ENCODE measurements at regions not wholly inside any gene's neighbourhood (a gene's known extent, or its start where the extent isn't known, plus 50 kb on each side); places are given as distances from the start of the nearest gene placed in this dataset.

- H3K36me3 ChIP-seq = no peaks in the 10 kb centered on the region
- no peak for TF ChIP-seq CTCF (IDR thresholded peaks at IDR 0.05)
Measured at GRCh38 chr11:127075758-127076157, 75.2 kb upstream of the KIRREL3 start.

DNA sequence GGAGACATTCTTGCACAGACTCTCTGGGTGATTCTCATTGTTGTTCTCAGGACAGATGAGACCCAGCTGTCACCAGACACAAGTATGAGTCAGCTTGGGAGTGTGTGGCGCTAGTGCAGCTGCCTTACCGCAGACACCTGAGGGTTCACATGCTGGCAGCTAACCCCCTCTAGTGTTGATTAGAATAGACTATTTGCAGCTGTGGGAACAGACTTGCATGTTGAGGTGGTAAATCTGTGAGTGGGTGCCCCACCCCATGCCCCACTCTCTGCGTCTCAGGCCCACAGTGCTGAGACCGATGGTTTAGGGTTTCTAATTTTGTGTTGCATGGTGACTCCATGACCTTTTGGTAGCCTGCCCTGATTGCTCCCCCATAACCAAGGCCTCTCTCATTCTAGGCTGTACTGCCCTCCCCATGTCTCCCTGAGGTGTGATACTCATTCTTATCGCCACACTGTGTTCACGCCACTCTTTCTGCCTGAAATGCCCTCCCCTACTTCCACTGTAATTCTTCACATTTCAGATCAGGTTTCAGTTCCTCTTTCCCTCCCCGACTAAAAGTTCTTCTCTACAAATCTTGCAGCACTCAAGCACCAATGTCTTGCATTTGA is 73.7 kb upstream of the KIRREL3 start:
- DNase-seq (no peak), ATAC-seq (peak in 1 of 2 donors; percentile 57)
- Histone ChIP-seq H3K4me3 (no peak overlapping the region), H3K4me1 (no peaks in the 10 kb centered on the region), H3K36me3 (no peaks in the 10 kb centered on the region), H3K27ac (no peak overlapping the region), H3K27me3 (ENCODE audit: low read depth) (no peaks in the 10 kb centered on the region), H3K9me3 (no peaks in the 10 kb centered on the region)
- no peak for TF ChIP-seq CTCF (IDR thresholded peaks at IDR 0.05)
- intact Hi-C loops (cut with DNase I) = no loop called here

More at GRCh38 chr11:127075758-127076157, 75.2 kb upstream of the KIRREL3 start:
- Histone ChIP-seq H3K4me3 (no peak overlapping the region), H3K27ac (no peak overlapping the region), H3K4me1 (no peaks in the 10 kb centered on the region), H3K27me3 (ENCODE audit: low read depth) (no peaks in the 10 kb centered on the region), H3K9me3 (no peaks in the 10 kb centered on the region)
- DNase-seq (no peak), ATAC-seq (no peak)
- intact Hi-C loops (cut with DNase I) = no loop called here

- Histone ChIP-seq H3K36me3 (no peaks in the 10 kb centered on the region), H3K27ac (no peak overlapping the region), H3K9me3 (no peaks in the 10 kb centered on the region), H3K4me3 (no peak overlapping the region), H3K4me1 (no peaks in the 10 kb centered on the region), H3K27me3 (ENCODE audit: low read depth) (no peaks in the 10 kb centered on the region)
- ATAC-seq = no peak
- no peak for TF ChIP-seq CTCF (IDR thresholded peaks at IDR 0.05)
- intact Hi-C loops (cut with DNase I) = no loop called here
- DNase-seq = no peak
Measured at GRCh38 chr11:127073621-127074020, 73.1 kb upstream of the KIRREL3 start.

DNA sequence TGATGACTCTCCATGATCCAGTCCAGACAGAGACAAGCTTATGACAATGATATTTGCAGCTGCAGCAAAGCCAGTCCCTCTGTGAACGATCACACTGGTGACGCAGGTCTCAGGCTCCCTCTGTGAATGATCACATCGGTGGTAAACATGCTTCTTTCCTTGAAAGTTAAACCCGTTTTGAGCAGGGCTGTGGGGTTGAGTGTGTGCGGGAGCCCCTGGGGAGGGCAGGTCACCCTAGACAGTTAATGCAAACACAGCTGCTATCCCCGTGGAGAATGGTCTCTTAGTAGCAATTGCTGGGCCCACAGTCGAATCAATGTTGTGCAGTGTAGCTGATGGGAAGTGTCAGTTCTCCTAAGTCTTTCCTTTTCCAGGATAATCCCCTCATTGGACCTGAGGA is 71.0 kb upstream of the KIRREL3 start:
- no peak for TF ChIP-seq CTCF (IDR thresholded peaks at IDR 0.05)
- Histone ChIP-seq H3K9me3 (no peaks in the 10 kb centered on the region), H3K27me3 (ENCODE audit: low read depth) (no peaks in the 10 kb centered on the region), H3K4me1 (no peaks in the 10 kb centered on the region), H3K4me3 (no peak overlapping the region), H3K36me3 (no peaks in the 10 kb centered on the region), H3K27ac (no peak overlapping the region)
- intact Hi-C loops (cut with DNase I) = no loop called here
- no peak for DNase-seq
- ATAC-seq = no peak

DNA sequence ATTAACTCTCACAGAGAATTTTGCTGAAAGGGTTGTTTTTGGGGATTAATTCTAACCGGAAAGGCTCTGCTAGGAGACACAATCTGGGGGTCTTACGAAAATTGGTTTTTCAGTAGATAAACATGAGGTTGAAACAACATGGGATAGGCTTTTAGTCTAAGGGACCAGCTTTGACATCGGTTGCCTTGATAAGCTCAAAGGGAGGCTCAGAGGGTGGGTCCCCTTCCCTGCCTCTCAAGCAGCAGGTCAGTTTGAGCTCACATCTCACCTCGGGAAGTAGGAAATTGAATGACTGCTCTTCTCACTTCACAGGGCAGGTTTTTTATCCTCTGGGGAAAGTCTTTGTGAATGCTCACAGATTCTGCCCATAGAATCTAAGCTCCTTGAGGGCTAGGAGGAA is 70.2 kb upstream of the KIRREL3 start:
- no peak overlapping the region for H3K27ac ChIP-seq
- H3K4me3 ChIP-seq = no peak overlapping the region
- H3K36me3 ChIP-seq = no peaks in the 10 kb centered on the region
- TF ChIP-seq CTCF (IDR thresholded peaks at IDR 0.05) = no peak
- DNase-seq (no peak), ATAC-seq (no peak)
- no peaks in the 10 kb centered on the region for H3K9me3 ChIP-seq
- H3K4me1 ChIP-seq = no peaks in the 10 kb centered on the region
- intact Hi-C loops (cut with DNase I) = no loop called here
- H3K27me3 ChIP-seq (ENCODE audit: low read depth) = no peaks in the 10 kb centered on the region

All from lower lobe of right lung (tissue), 2 donors.